Keratinocyte (primary cell): ENCODE measurements at regions not wholly inside any gene's neighbourhood (a gene's known extent, or its start where the extent isn't known, plus 50 kb on each side); places are given as distances from the start of the nearest gene placed in this dataset.

ENCODE experiments used
- DNase-seq: peaks from one replicate; pipeline ENCODE4 v3.0.0-alpha.2; 2011; ENCODE audit warnings: low read depth, missing footprints, low spot score
- FAIRE-seq: peaks from 2 replicates; lab custom pipeline; 2011; peaks lifted over from hg19 to GRCh38; lab: Jason Lieb, UNC
- H2AFZ ChIP-seq: 2 replicates; pipeline ENCODE4 v1.6.0; 2012; ENCODE audit warnings: low read length, control low read depth, inconsistent platforms; ENCODE audit not compliant: control insufficient read depth
- H3K27ac ChIP-seq: 2 replicates; pipeline ENCODE4 v1.5.1; 2011; ENCODE audit warnings: low read length; ENCODE audit not compliant: control insufficient read depth, insufficient read depth
- H3K27me3 ChIP-seq: 3 replicates; pipeline ENCODE4 v1.6.0; 2011; ENCODE audit warnings: low read length; ENCODE audit not compliant: control insufficient read depth, insufficient read depth; ENCODE audit errors: extremely low read depth
- H3K36me3 ChIP-seq, 2 experiments: 2 replicates in 1 of 2; 3 replicates in 1 of 2; pipeline ENCODE4 v1.5.1; 2011; ENCODE audit warnings: low read length in 2 of 2, mild to moderate bottlenecking in 1 of 2; ENCODE audit not compliant: control insufficient read depth in 2 of 2, insufficient read depth in 2 of 2; ENCODE audit errors: extremely low read depth in 1 of 2
- H3K4me1 ChIP-seq: 3 replicates; pipeline ENCODE4 v1.5.1; 2011; ENCODE audit warnings: low read length; ENCODE audit not compliant: control insufficient read depth, insufficient read depth; ENCODE audit errors: extremely low read depth
- H3K4me2 ChIP-seq: 3 replicates; pipeline ENCODE4 v1.6.0; 2011; ENCODE audit warnings: low read depth, low read length; ENCODE audit not compliant: control insufficient read depth, insufficient read depth; ENCODE audit errors: extremely low read depth
- H3K4me3 ChIP-seq, 3 experiments: fragments of 200-600 bp in 1 of 3; sonication (generic) in 1 of 3; 2 replicates in 2 of 3; 3 replicates in 1 of 3; pipeline ENCODE4 v1.5.1; 2011 to 2016; ENCODE audit warnings: low read length in 3 of 3, mild to moderate bottlenecking in 3 of 3, control low read depth in 2 of 3, inconsistent platforms in 1 of 3, low read depth in 1 of 3, mixed read lengths in 1 of 3, mixed run types in 1 of 3, moderate library complexity in 1 of 3; ENCODE audit not compliant: control insufficient read depth in 2 of 3, insufficient read depth in 2 of 3; ENCODE audit errors: extremely low read depth in 1 of 3
- H3K79me2 ChIP-seq: 2 replicates; pipeline ENCODE4 v1.6.0; 2012; ENCODE audit warnings: low read length; ENCODE audit not compliant: control insufficient read depth, insufficient read depth
- H3K9ac ChIP-seq: 3 replicates; pipeline ENCODE4 v1.6.0; 2011; ENCODE audit warnings: low read length; ENCODE audit not compliant: control insufficient read depth, insufficient read depth; ENCODE audit errors: extremely low read depth
- H3K9me1 ChIP-seq: 3 replicates; pipeline ENCODE4 v1.6.0; 2011; ENCODE audit warnings: low read length; ENCODE audit not compliant: control insufficient read depth, insufficient read depth; ENCODE audit errors: extremely low read depth
- H3K9me3 ChIP-seq: 2 replicates; pipeline ENCODE4 v1.5.1; 2012; ENCODE audit warnings: low read depth, low read length; ENCODE audit not compliant: control insufficient read depth
- H4K20me1 ChIP-seq: 3 replicates; pipeline ENCODE4 v1.6.0; 2011; ENCODE audit warnings: low read length; ENCODE audit not compliant: control insufficient read depth, insufficient read depth; ENCODE audit errors: extremely low read depth
- EZH2 ChIP-seq: IDR thresholded peaks from one replicate; pipeline ENCODE4 v1.6.1; 2012; ENCODE audit warnings: inconsistent platforms, mild to moderate bottlenecking, low read length, moderate library complexity
- dilution Hi-C: fragments of 300-500 bp; cut with MboI; formaldehyde crosslinking; loops from one replicate; pipeline ENCODE4 v1.7.0; 2020; ENCODE audit warnings: low sequenced_read_pairs; ENCODE audit not compliant: extremely low pct_ligation_motif_present
- TF ChIP-seq, protein P1 (sequence below), 3 experiments: IDR thresholded peaks in 1 of 3; conservative IDR thresholded peaks in 1 of 3; optimal IDR thresholded peaks in 1 of 3; 2 replicates in 2 of 3; 3 replicates in 1 of 3; pipeline versions ENCODE3 to v1.5.1; 2011; ENCODE audit warnings: low read length in 3 of 3, mild to moderate bottlenecking in 3 of 3, moderate library complexity in 2 of 3, control low read depth in 1 of 3, inconsistent platforms in 1 of 3; ENCODE audit not compliant: insufficient read depth in 2 of 3; ENCODE audit errors: extremely low read depth in 1 of 3

DNA sequence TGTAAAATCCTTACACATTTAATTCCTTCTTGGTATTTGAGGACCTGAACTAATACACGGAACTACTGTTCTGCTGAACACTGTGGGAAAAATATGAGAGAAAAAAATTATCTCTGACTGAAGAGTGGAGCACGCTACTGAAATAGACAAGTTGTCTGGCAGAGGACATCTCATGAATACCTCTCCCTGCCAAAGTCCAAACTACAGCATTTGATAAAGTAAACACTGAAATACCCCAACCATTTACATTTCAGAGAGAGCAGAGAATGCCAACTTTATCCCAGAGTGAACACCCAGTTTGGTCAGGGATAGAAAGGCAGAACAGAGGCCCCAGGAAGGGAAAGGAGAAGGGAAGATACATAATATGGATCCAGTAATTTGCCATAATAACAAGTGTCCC is 920.7 kb downstream of the SQOR start:
- Histone ChIP-seq H3K79me2 (no peaks in the 10 kb centered on the region), H3K36me3 (no peaks in the 10 kb centered on the region), H2AFZ (no peak overlapping the region), H3K27me3 (no peaks in the 10 kb centered on the region), H3K4me1 (no peaks in the 10 kb centered on the region), H3K9ac (no peak overlapping the region), H3K27ac (no peak overlapping the region), H3K9me1 (no peaks in the 10 kb centered on the region), H3K4me3 (no peak overlapping the region), H3K9me3 (no peaks in the 10 kb centered on the region), H3K4me2 (no peak overlapping the region), H4K20me1 (no peaks in the 10 kb centered on the region)
- dilution Hi-C loops: no loop called here
- no peak for TF ChIP-seq EZH2
- TF ChIP-seq, protein P1, sequence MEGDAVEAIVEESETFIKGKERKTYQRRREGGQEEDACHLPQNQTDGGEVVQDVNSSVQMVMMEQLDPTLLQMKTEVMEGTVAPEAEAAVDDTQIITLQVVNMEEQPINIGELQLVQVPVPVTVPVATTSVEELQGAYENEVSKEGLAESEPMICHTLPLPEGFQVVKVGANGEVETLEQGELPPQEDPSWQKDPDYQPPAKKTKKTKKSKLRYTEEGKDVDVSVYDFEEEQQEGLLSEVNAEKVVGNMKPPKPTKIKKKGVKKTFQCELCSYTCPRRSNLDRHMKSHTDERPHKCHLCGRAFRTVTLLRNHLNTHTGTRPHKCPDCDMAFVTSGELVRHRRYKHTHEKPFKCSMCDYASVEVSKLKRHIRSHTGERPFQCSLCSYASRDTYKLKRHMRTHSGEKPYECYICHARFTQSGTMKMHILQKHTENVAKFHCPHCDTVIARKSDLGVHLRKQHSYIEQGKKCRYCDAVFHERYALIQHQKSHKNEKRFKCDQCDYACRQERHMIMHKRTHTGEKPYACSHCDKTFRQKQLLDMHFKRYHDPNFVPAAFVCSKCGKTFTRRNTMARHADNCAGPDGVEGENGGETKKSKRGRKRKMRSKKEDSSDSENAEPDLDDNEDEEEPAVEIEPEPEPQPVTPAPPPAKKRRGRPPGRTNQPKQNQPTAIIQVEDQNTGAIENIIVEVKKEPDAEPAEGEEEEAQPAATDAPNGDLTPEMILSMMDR (optimal IDR thresholded peaks at IDR 0.05 in 1 of 3, IDR thresholded peaks at IDR 0.05 in 1 of 3, conservative IDR thresholded peaks at IDR 0.05 in 1 of 3; ENCODE audit: extremely low read depth in 1 of 3, insufficient read depth in 2 of 3, low read length in 3 of 3): no peak
- DNase-seq (no peak), FAIRE-seq (no peak)

DNA sequence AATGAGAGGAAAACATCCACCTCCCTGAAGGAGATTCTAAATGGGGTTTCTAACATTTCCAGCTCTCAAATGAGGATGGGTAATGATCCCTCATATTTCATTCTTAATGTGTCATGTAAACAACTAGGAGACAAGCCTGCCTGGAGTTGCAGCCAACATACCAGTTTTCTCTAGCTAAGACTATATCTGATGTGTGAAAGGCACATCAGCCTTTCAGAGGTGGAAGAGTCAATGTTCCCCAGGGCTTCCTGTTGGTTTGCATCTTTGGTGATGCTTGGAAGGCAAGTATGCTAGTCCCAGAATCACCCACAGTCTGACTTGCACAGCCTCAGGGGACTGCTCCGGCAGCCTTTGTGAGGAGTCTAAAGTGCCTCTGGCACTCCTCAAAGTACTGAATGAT is 921.2 kb downstream of the SQOR start:
- dilution Hi-C loops: no loop called here
- no peak overlapping the region for H2AFZ ChIP-seq

More for the DNA sequence above, 921.2 kb downstream of the SQOR start:
- FAIRE-seq: no peak
- Histone ChIP-seq H3K9me3 (no peaks in the 10 kb centered on the region), H3K4me1 (no peaks in the 10 kb centered on the region), H3K4me3 (no peak overlapping the region), H3K9me1 (no peaks in the 10 kb centered on the region), H3K27me3 (no peaks in the 10 kb centered on the region), H3K79me2 (no peaks in the 10 kb centered on the region), H3K27ac (no peak overlapping the region), H3K9ac (no peak overlapping the region), H3K4me2 (no peak overlapping the region), H4K20me1 (no peaks in the 10 kb centered on the region), H3K36me3 (no peaks in the 10 kb centered on the region)
- no peak for DNase-seq
- TF ChIP-seq, protein P1 (optimal IDR thresholded peaks at IDR 0.05 in 1 of 3, IDR thresholded peaks at IDR 0.05 in 1 of 3, conservative IDR thresholded peaks at IDR 0.05 in 1 of 3; ENCODE audit: extremely low read depth in 1 of 3, insufficient read depth in 2 of 3, low read length in 3 of 3): no peak
- no peak for TF ChIP-seq EZH2
